Mesendoderm (in vitro differentiated cells): ENCODE measurements at regions not wholly inside any gene's neighbourhood (a gene's known extent, or its start where the extent isn't known, plus 50 kb on each side); places are given as distances from the start of the nearest gene placed in this dataset.

Source experiments
- DNase-seq: peaks from one replicate; pipeline ENCODE4 v3.0.0; 2013
- H2AK5ac ChIP-seq: 2 replicates; pipeline ENCODE4 v1.6.1; 2013; ENCODE audit warnings: low read length, inconsistent platforms
- H2BK120ac ChIP-seq: 2 replicates; pipeline ENCODE4 v1.6.1; 2013; ENCODE audit warnings: low read depth, mild to moderate bottlenecking, low read length, moderate library complexity, mixed read lengths
- H2BK15ac ChIP-seq: replicated peaks from 2 replicates; pipeline ENCODE4 v1.6.1; 2013; ENCODE audit warnings: low read depth, mild to moderate bottlenecking, moderate library complexity
- H2BK5ac ChIP-seq: 2 replicates; pipeline ENCODE4 v1.6.1; 2013; ENCODE audit warnings: low read length, inconsistent platforms
- H3K18ac ChIP-seq: 2 replicates; pipeline ENCODE4 v1.6.1; 2013; ENCODE audit warnings: mild to moderate bottlenecking, low read length, mixed read lengths
- H3K23ac ChIP-seq: one replicate; pipeline ENCODE4 v1.6.1; 2013; ENCODE audit warnings: low read length
- H3K27ac ChIP-seq: 2 replicates; pipeline ENCODE4 v1.5.1; 2013; ENCODE audit warnings: low read depth, mild to moderate bottlenecking, inconsistent platforms, low read length, moderate library complexity
- H3K27me3 ChIP-seq: 2 replicates; pipeline ENCODE4 v1.6.1; 2013; ENCODE audit warnings: low read length, control low read depth, mild to moderate bottlenecking, inconsistent platforms; ENCODE audit not compliant: insufficient read depth, poor library complexity
- H3K36me3 ChIP-seq: 2 replicates; pipeline ENCODE4 v1.6.1; 2013; ENCODE audit warnings: low read length, inconsistent platforms; ENCODE audit not compliant: control insufficient read depth, insufficient read depth
- H3K4ac ChIP-seq: one replicate; pipeline ENCODE4 v1.6.1; 2013; ENCODE audit warnings: low read depth, mild to moderate bottlenecking, low read length, moderate library complexity
- H3K4me1 ChIP-seq: 2 replicates; pipeline ENCODE4 v1.6.1; 2013; ENCODE audit warnings: low read depth, low read length, inconsistent platforms; ENCODE audit not compliant: control insufficient read depth
- H3K4me2 ChIP-seq: 2 replicates; pipeline ENCODE4 v1.6.1; 2013; ENCODE audit warnings: low read length
- H3K4me3 ChIP-seq: 2 replicates; pipeline ENCODE4 v1.5.1; 2013; ENCODE audit warnings: mild to moderate bottlenecking, low read length
- H3K56ac ChIP-seq: one replicate; pipeline ENCODE4 v1.6.1; 2013; ENCODE audit warnings: low read length
- H3K79me1 ChIP-seq: 2 replicates; pipeline ENCODE4 v1.6.1; 2013; ENCODE audit warnings: low read length, inconsistent platforms
- H3K79me2 ChIP-seq: 2 replicates; pipeline ENCODE4 v1.6.1; 2013; ENCODE audit warnings: mild to moderate bottlenecking, low read length; ENCODE audit not compliant: control insufficient read depth, insufficient read depth
- H3K9ac ChIP-seq: 2 replicates; pipeline ENCODE4 v1.6.1; 2013; ENCODE audit warnings: low read length, inconsistent platforms
- H4K5ac ChIP-seq: one replicate; pipeline ENCODE4 v1.6.1; 2013; ENCODE audit warnings: low read length
- H4K8ac ChIP-seq: one replicate; pipeline ENCODE4 v1.6.1; 2013; ENCODE audit warnings: low read depth, mild to moderate bottlenecking, control low read depth, low read length, moderate library complexity
- WGBS: extraction: QIAGEN DNeasy Blood & Tissue Kit; methylation state at CpG from one replicate; pipeline ENCODE4 v1.1.7; 2013; ENCODE audit warnings: low lambda C conversion rate, missing lambda C conversion rate; ENCODE audit not compliant: insufficient coverage; ENCODE audit errors: extremely low coverage; 5-methylcytosine and 5-hydroxymethylcytosine counted together

GRCh38 chr1:37305841-37306240 is 168.5 kb upstream of the ZC3H12A start:
- no peaks in the 10 kb centered on the region for H3K79me2 ChIP-seq
- no peak overlapping the region for H3K4me2 ChIP-seq
- no peak overlapping the region for H3K18ac ChIP-seq
- no peak overlapping the region for H2AK5ac ChIP-seq
- H3K79me1 ChIP-seq = no peaks in the 10 kb centered on the region
- no peak overlapping the region for H3K4me3 ChIP-seq
- H4K8ac ChIP-seq = no peak overlapping the region
- H4K5ac ChIP-seq = no peak overlapping the region
- H3K27ac ChIP-seq = no peak overlapping the region
- H3K36me3 ChIP-seq = no peaks in the 10 kb centered on the region
- H3K4me1 ChIP-seq = no peaks in the 10 kb centered on the region
- WGBS = no CpG with 5 or more reads among the region's 7 CpGs
- H2BK5ac ChIP-seq = no peak overlapping the region
- no peak overlapping the region for H3K23ac ChIP-seq
- no peak overlapping the region for H3K56ac ChIP-seq
- H3K4ac ChIP-seq = no peak overlapping the region
- no peak overlapping the region for H2BK120ac ChIP-seq
- H3K27me3 ChIP-seq = no peaks in the 10 kb centered on the region
- H3K9ac ChIP-seq = no peak overlapping the region
- DNase-seq = no peak
- no peak overlapping the region for H2BK15ac ChIP-seq

DNA sequence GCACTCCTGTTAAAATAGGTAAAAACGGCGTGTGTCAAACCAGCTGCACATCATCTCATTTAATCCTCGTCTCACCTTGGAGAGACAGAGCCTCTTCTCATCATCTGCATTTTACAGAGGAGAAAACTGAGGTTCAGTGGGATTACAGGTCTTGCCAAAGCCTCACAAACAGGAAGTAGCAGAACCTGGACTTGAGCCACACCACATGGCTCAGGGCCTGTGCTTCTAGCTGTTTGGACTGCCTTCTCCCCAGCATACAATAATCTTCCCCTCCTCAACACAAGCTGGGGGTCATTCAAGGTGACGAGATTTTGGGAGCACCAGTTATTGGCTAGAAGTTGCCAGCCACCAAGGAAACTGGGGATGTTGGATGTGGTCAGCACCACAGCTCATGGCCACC is 167.9 kb upstream of the ZC3H12A start:
- Histone ChIP-seq H3K27me3 (no peaks in the 10 kb centered on the region), H3K23ac (no peak overlapping the region), H3K4me2 (no peak overlapping the region), H3K79me2 (no peaks in the 10 kb centered on the region), H3K9ac (no peak overlapping the region), H3K79me1 (no peaks in the 10 kb centered on the region), H2BK15ac (no peak overlapping the region), H4K5ac (no peak overlapping the region), H3K36me3 (no peaks in the 10 kb centered on the region), H2BK120ac (no peak overlapping the region), H2AK5ac (no peak overlapping the region), H3K56ac (no peak overlapping the region), H3K18ac (no peak overlapping the region), H3K27ac (no peak overlapping the region), H3K4me1 (no peaks in the 10 kb centered on the region), H3K4ac (no peak overlapping the region), H3K4me3 (no peak overlapping the region), H2BK5ac (no peak overlapping the region), H4K8ac (no peak overlapping the region)
- no CpG with 5 or more reads among the region's 4 CpGs for WGBS
- no peak for DNase-seq

DNA sequence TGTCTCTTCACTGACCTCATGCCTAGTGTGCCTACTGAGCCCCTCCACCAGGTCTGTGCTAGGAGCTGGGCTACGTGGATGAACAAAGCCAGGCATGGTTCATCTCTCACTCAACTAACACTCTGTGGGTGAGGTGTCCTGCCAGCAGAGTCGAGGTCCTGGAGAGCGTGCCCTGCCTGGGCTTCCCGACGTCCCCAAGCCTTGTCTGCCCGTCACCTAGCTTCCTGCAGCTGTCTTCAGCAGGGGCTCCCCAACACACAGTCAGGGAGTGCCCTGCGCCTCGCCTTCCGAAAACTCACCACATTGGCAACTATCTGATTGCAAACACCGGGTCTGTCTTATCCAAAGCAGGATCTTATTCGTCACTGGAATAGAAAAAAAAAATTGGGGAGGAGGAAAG is 167.5 kb upstream of the ZC3H12A start:
- Histone ChIP-seq H3K23ac (no peak overlapping the region), H3K27me3 (no peaks in the 10 kb centered on the region), H3K56ac (no peak overlapping the region), H2AK5ac (no peak overlapping the region), H3K79me2 (no peaks in the 10 kb centered on the region), H3K4me1 (no peaks in the 10 kb centered on the region), H3K4me3 (no peak overlapping the region), H2BK15ac (no peak overlapping the region), H2BK120ac (no peak overlapping the region), H3K9ac (no peak overlapping the region), H4K5ac (no peak overlapping the region), H2BK5ac (no peak overlapping the region), H3K4me2 (no peak overlapping the region), H3K79me1 (no peaks in the 10 kb centered on the region), H3K36me3 (no peaks in the 10 kb centered on the region), H3K27ac (no peak overlapping the region), H3K18ac (no peak overlapping the region), H4K8ac (no peak overlapping the region), H3K4ac (no peak overlapping the region)
- WGBS = no CpG with 5 or more reads among the region's 11 CpGs
- DNase-seq = no peak

DNA sequence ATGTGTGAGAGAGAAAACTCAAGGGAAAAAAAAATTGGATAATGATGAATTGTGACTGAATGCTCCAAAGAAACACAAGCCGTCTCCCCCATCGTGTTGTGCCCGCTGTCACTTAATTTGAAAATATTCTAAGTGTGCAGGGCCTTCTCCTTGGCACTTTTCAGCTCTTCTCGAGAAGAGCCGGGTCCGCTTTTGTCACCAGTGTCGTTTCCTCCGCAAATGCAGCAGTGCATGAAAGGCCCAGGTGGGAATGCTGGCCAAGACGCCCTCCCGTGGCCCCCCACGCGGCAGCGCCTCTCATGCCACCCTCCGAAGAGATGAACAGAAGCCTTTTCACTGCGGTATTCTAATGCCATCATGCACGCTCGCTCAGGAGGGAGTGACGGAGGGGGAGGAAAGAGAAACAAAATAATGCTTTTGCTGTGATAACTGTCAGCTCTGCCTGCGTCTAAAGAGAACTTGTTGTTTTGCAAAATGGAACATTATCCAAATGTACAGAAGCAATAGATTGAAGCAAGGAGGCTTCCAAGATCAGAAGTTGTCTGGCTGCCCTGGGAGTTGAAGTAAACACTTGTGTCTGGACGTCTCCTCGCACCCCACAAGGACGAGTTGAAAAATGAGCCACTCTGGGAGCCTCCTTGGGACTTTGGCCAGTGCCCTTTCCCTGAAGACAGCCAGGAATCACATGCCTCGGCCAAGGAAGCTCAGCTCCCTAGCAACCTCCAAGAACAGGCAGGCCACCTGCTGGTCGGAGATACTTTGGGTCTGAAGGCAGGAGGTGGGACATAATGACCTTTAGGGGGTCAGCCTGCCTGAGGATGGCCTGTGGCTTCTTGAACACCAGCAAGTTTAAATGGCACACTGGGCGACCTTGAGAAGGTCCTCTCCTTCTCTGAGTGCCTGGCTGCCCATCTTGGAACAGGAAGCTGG is 166.1 kb upstream of the ZC3H12A start:
- DNase-seq = peak; percentile 44
- no peak overlapping the region for H3K4me3 ChIP-seq
- no peak overlapping the region for H3K18ac ChIP-seq
- no peak overlapping the region for H4K8ac ChIP-seq
- H3K23ac ChIP-seq = no peak overlapping the region
- no peaks in the 10 kb centered on the region for H3K79me2 ChIP-seq
- no peak overlapping the region for H2BK15ac ChIP-seq
- H3K36me3 ChIP-seq = no peaks in the 10 kb centered on the region
- no peak overlapping the region for H3K4ac ChIP-seq
- no peak overlapping the region for H2AK5ac ChIP-seq
- H3K4me2 ChIP-seq = no peak overlapping the region
- H2BK120ac ChIP-seq = no peak overlapping the region
- H3K4me1 ChIP-seq = no peaks in the 10 kb centered on the region
- whole genome bisulfite sequencing = no CpG with 5 or more reads among the region's 25 CpGs
- no peak overlapping the region for H2BK5ac ChIP-seq
- no peaks in the 10 kb centered on the region for H3K79me1 ChIP-seq
- H3K9ac ChIP-seq = no peak overlapping the region
- no peak overlapping the region for H4K5ac ChIP-seq
- no peaks in the 10 kb centered on the region for H3K27me3 ChIP-seq
- H3K27ac ChIP-seq = no peak overlapping the region
- H3K56ac ChIP-seq = no peak overlapping the region

DNA sequence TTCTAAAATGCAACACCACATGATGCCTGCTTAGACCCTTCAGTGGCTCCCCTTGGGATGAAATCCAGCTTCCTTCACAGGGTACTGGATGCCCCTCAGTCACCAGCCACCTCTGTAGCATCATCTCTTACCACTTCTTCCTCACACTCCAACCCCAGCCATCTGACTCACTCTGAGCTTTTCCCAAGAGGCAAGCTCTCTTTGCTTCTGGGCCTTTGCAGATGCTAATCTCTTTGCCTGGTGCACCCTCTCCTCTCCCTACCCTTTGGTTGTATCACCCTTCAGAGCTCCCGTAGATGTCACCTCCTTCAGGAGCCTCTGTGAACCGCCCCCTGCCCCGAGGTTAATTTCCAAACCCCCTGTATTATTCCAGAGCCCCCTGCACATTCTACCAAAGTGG is 164.8 kb upstream of the ZC3H12A start:
- no peak overlapping the region for H3K9ac ChIP-seq
- no peak overlapping the region for H3K23ac ChIP-seq
- H3K79me2 ChIP-seq = no peaks in the 10 kb centered on the region
- H2BK5ac ChIP-seq = no peak overlapping the region
- H3K56ac ChIP-seq = no peak overlapping the region
- peaks cover 5% of the 10 kb centered on the region for H3K4me1 ChIP-seq
- H3K36me3 ChIP-seq = no peaks in the 10 kb centered on the region
- no CpG with 5 or more reads among the region's 3 CpGs for WGBS
- H3K79me1 ChIP-seq = no peaks in the 10 kb centered on the region
- no peak overlapping the region for H3K4me2 ChIP-seq
- no peak overlapping the region for H2BK120ac ChIP-seq
- H2AK5ac ChIP-seq = no peak overlapping the region
- no peak overlapping the region for H3K18ac ChIP-seq
- no peaks in the 10 kb centered on the region for H3K27me3 ChIP-seq
- DNase-seq = no peak
- no peak overlapping the region for H4K8ac ChIP-seq
- no peak overlapping the region for H4K5ac ChIP-seq
- H2BK15ac ChIP-seq = no peak overlapping the region
- no peak overlapping the region for H3K4me3 ChIP-seq
- no peak overlapping the region for H3K4ac ChIP-seq
- H3K27ac ChIP-seq = no peak overlapping the region

- Histone ChIP-seq H3K27ac (no peak overlapping the region), H3K56ac (no peak overlapping the region), H4K5ac (no peak overlapping the region), H3K4me2 (no peak overlapping the region), H4K8ac (no peak overlapping the region), H3K4me1 (peaks cover 6% of the 10 kb centered on the region), H2AK5ac (no peak overlapping the region), H3K36me3 (no peaks in the 10 kb centered on the region), H3K79me2 (no peaks in the 10 kb centered on the region), H3K23ac (no peak overlapping the region), H3K27me3 (no peaks in the 10 kb centered on the region), H2BK120ac (no peak overlapping the region), H3K79me1 (no peaks in the 10 kb centered on the region), H3K9ac (no peak overlapping the region), H3K4ac (no peak overlapping the region), H3K18ac (no peak overlapping the region), H3K4me3 (no peak overlapping the region), H2BK15ac (no peak overlapping the region), H2BK5ac (no peak overlapping the region)
- no CpG with 5 or more reads among the region's 13 CpGs for WGBS
- DNase-seq = no peak
Observed at GRCh38 chr1:37310064-37310463, 164.3 kb upstream of the ZC3H12A start.
